HG02852 (cell line): ENCODE measurements at regions not wholly inside any gene's neighbourhood (a gene's known extent, or its start where the extent isn't known, plus 50 kb on each side); places are given as distances from the start of the nearest gene placed in this dataset.
A peak's percentile ranks its signal among the peaks of the same experiment; 100 is the strongest.

ENCODE experiments used
- ATAC-seq: cut with Tn5 transposase; IDR thresholded peaks from one replicate; pipeline ENCODE4 v1.9.1; 2021; ENCODE audit warnings: mild to moderate bottlenecking, moderate library complexity; ENCODE audit not compliant: unreplicated experiment

GRCh38 chr7:33661430-33662160 is 243.7 kb upstream of the BMPER start:
- ATAC-seq = no peak

- no peak for ATAC-seq
Measured at GRCh38 chr7:33666531-33666930, 238.8 kb upstream of the BMPER start.

- no peak for ATAC-seq
Measured at GRCh38 chr7:33667196-33667595, 238.1 kb upstream of the BMPER start.

GRCh38 chr7:33669251-33669670 is 236.1 kb upstream of the BMPER start:
- no peak for ATAC-seq

GRCh38 chr7:33671531-33672262 is 233.6 kb upstream of the BMPER start:
- ATAC-seq = peak; percentile 76

- ATAC-seq = no peak
Measured at GRCh38 chr7:33673029-33673700, 232.2 kb upstream of the BMPER start.

GRCh38 chr7:33674804-33675411 is 230.4 kb upstream of the BMPER start:
- peak; percentile 65 for ATAC-seq

GRCh38 chr7:33677556-33677955 is 227.8 kb upstream of the BMPER start:
- ATAC-seq = no peak

- ATAC-seq = no peak
Measured at GRCh38 chr7:33678569-33679335, 226.6 kb upstream of the BMPER start.

- ATAC-seq = no peak
Measured at GRCh38 chr7:33680682-33681081, 224.7 kb upstream of the BMPER start.

GRCh38 chr7:33685503-33685902 is 219.8 kb upstream of the BMPER start:
- ATAC-seq = no peak

GRCh38 chr7:33685981-33686683 is 219.2 kb upstream of the BMPER start:
- ATAC-seq = no peak

- no peak for ATAC-seq
Measured at GRCh38 chr7:33687625-33688024, 217.7 kb upstream of the BMPER start.

- no peak for ATAC-seq
Measured at GRCh38 chr7:33691180-33691579, 214.2 kb upstream of the BMPER start.

GRCh38 chr7:33692956-33693355 is 212.4 kb upstream of the BMPER start:
- ATAC-seq = no peak

- no peak for ATAC-seq
Measured at GRCh38 chr7:33694006-33694405, 211.3 kb upstream of the BMPER start.

GRCh38 chr7:33697616-33698015 is 207.7 kb upstream of the BMPER start:
- no peak for ATAC-seq

- ATAC-seq = no peak
Measured at GRCh38 chr7:33698041-33698440, 207.3 kb upstream of the BMPER start.

GRCh38 chr7:33698692-33699128 is 206.6 kb upstream of the BMPER start:
- no peak for ATAC-seq
